SK-N-SH (cell line): ENCODE measurements at regions not wholly inside any gene's neighbourhood (a gene's known extent, or its start where the extent isn't known, plus 50 kb on each side); places are given as distances from the start of the nearest gene placed in this dataset.

ENCODE experiments used
- CTCF ChIA-PET: fragments of 300-600, 350-600 bp; formaldehyde crosslinking; extraction: SDS; loops from one replicate; lab custom pipeline; 2021; lab: Yijun Ruan, JAX
- POLR2A ChIA-PET: fragments of 350-600 bp; sonication (Branson Sonifier 250); formaldehyde crosslinking; extraction: SDS; loops from one replicate; lab custom pipeline; 2020; ENCODE audit warnings: antibody characterized with exemption, inconsistent platforms; lab: Yijun Ruan, JAX
- DNase-seq: peaks from one replicate; pipeline ENCODE4 v3.0.0; 2012
- H2AFZ ChIP-seq: fragments of 200-600 bp; sonication (generic); 2 replicates; pipeline ENCODE4 v1.8.1; 2016; ENCODE audit warnings: antibody characterized with exemption, mild to moderate bottlenecking, low read depth
- H3F3A ChIP-seq: fragments of 200-600 bp; sonication (generic); replicated peaks from 2 replicates; pipeline ENCODE3; 2016; ENCODE audit warnings: antibody characterized with exemption, mild to moderate bottlenecking; ENCODE audit not compliant: insufficient read depth
- H3K27ac ChIP-seq, 2 experiments: fragments of 200-500 bp in 1 of 2; fragments of 200-600 bp in 1 of 2; sonication (Bioruptor generic) in 1 of 2; sonication (generic), shearing (Covaris generic) in 1 of 2; 2 replicates each; pipeline versions ENCODE4 v1.5.1 to v1.6.1; 2014 to 2016; ENCODE audit warnings: low read depth in 2 of 2, inconsistent platforms in 1 of 2, low read length in 1 of 2, mild to moderate bottlenecking in 1 of 2, mixed read lengths in 1 of 2
- H3K27me3 ChIP-seq: fragments of 200-600 bp; sonication (generic), shearing (Covaris generic); 2 replicates; pipeline ENCODE4 v1.6.1; 2016; ENCODE audit warnings: mixed run types; ENCODE audit not compliant: insufficient read depth
- H3K36me3 ChIP-seq, 2 experiments: fragments of 200-500 bp in 1 of 2; fragments of 200-600 bp in 1 of 2; sonication (Bioruptor generic) in 1 of 2; sonication (generic) in 1 of 2; replicated peaks in 1 of 2; 2 replicates each; pipeline versions ENCODE3 to v1.5.1; 2014 to 2016; ENCODE audit warnings: low read length in 1 of 2, mild to moderate bottlenecking in 1 of 2; ENCODE audit not compliant: insufficient read depth in 2 of 2, control insufficient read depth in 1 of 2
- H3K4me1 ChIP-seq, 2 experiments: fragments of 200-500 bp in 1 of 2; fragments of 200-600 bp in 1 of 2; sonication (Bioruptor generic) in 1 of 2; sonication (generic), shearing (Covaris generic) in 1 of 2; 2 replicates each; pipeline versions ENCODE4 v1.5.1 to v1.6.1; 2014 to 2016; ENCODE audit warnings: low read depth in 1 of 2, low read length in 1 of 2, mixed run types in 1 of 2; ENCODE audit not compliant: insufficient read depth in 2 of 2, control insufficient read depth in 1 of 2
- H3K4me2 ChIP-seq: fragments of 200-600 bp; sonication (generic), shearing (Covaris generic); 2 replicates; pipeline ENCODE4 v1.6.1; 2017; ENCODE audit warnings: mixed run types
- H3K4me3 ChIP-seq, 2 experiments: fragments of 200-500 bp in 1 of 2; fragments of 200-600 bp in 1 of 2; sonication (Bioruptor generic) in 1 of 2; sonication (generic), shearing (Covaris generic) in 1 of 2; 2 replicates each; pipeline versions ENCODE4 v1.5.1 to v1.8.1; 2014 to 2016; ENCODE audit warnings: low read depth in 2 of 2, inconsistent platforms in 1 of 2, low read length in 1 of 2, mild to moderate bottlenecking in 1 of 2, mixed read lengths in 1 of 2, moderate library complexity in 1 of 2
- H3K79me2 ChIP-seq: fragments of 200-600 bp; sonication (generic); 2 replicates; pipeline ENCODE4 v1.8.1; 2017; ENCODE audit warnings: mild to moderate bottlenecking; ENCODE audit not compliant: insufficient read depth
- H3K9ac ChIP-seq: fragments of 200-600 bp; sonication (generic); 2 replicates; pipeline ENCODE4 v1.6.1; 2017; ENCODE audit warnings: mixed run types
- H3K9me2 ChIP-seq: fragments of 200-600 bp; sonication (generic); 2 replicates; pipeline ENCODE4 v1.6.1; 2017; ENCODE audit warnings: mixed run types
- H3K9me3 ChIP-seq: fragments of 200-600 bp; sonication (generic); 2 replicates; pipeline ENCODE4 v1.6.1; 2017; ENCODE audit warnings: mixed run types, mild to moderate bottlenecking, moderate library complexity
- H4K20me1 ChIP-seq: fragments of 200-600 bp; sonication (generic); 2 replicates; pipeline ENCODE4 v1.6.1; 2017; ENCODE audit warnings: mild to moderate bottlenecking, mixed run types; ENCODE audit not compliant: insufficient read depth
- RFX5 ChIP-seq: IDR thresholded peaks from 2 replicates; pipeline ENCODE4 v1.6.1; 2012; ENCODE audit warnings: mild to moderate bottlenecking, improper control_type of control experiment, low read length
- SMC3 ChIP-seq: IDR thresholded peaks from 2 replicates; pipeline ENCODE4 v1.6.1; 2012; ENCODE audit warnings: low read depth, low read length, improper control_type of control experiment
- TAF1 ChIP-seq: IDR thresholded peaks from 2 replicates; pipeline ENCODE4 v1.6.1; 2012; ENCODE audit warnings: low read depth, mild to moderate bottlenecking, low read length, moderate library complexity, borderline replicate concordance
- TF ChIP-seq, protein P1 (sequence below): fragments of 150-350 bp; IDR thresholded peaks from 2 replicates; pipeline ENCODE4 v1.6.1; 2016; ENCODE audit warnings: mild to moderate bottlenecking, low read depth, low read length
- TF ChIP-seq, protein P2 (sequence below): IDR thresholded peaks from 2 replicates; pipeline ENCODE4 v1.6.1; 2012; ENCODE audit warnings: mild to moderate bottlenecking, low read depth, low read length, moderate library complexity
- TF ChIP-seq, protein P3 (sequence below): fragments of 200-600 bp; sonication (generic); IDR thresholded peaks from 2 replicates; pipeline ENCODE4 v1.6.1; 2017; ENCODE audit warnings: antibody characterized with exemption, mild to moderate bottlenecking, moderate library complexity
- TF ChIP-seq, protein P4 (sequence below): IDR thresholded peaks from 2 replicates; pipeline ENCODE4 v1.4.0; 2012; ENCODE audit warnings: low read depth, borderline replicate concordance
- TF ChIP-seq, protein P5 (sequence below): IDR thresholded peaks from 2 replicates; pipeline ENCODE4 v1.4.0; 2012; ENCODE audit warnings: low read depth, borderline replicate concordance

DNA sequence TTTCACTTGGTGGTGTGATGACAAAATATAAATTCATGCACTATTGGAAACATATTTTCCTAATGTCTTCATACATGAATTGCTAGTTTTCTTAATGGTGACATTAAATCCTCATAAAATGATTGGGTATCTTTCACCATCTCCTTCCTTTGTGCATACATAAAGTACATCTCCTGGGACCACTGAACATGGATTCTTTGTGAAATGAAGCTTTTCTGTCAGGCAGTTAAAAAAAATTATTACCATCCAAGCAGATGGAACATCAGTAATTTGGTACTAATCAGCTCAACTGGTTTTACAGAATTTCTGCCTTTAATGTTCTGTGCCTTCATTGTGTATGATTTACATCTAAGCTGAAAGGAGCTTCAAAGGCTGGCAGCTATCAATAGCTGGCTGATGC lies 891.7 kb upstream of the SLC10A2 start:
- ChIA-PET POLR2A (no interaction called here), CTCF (interaction anchor here (0.6 kb wide), 1 partner anchor 1493 kb away, joined by 3 read pairs; no protein-coding TSS in a partner anchor)
- Histone ChIP-seq H3K9ac (no peak overlapping the region), H3K4me2 (no peak overlapping the region), H3K4me3 (no peak overlapping the region), H3K27ac (no peak overlapping the region), H2AFZ (no peak overlapping the region), H3K36me3 (no peaks in the 10 kb centered on the region), H3K9me3 (no peaks in the 10 kb centered on the region), H3K79me2 (no peaks in the 10 kb centered on the region), H3K9me2 (no peaks in the 10 kb centered on the region), H3K4me1 (peaks cover 0 to 11% of the 10 kb centered on the region in 2 experiments; a peak in 1 of 4 replicates), H3K27me3 (no peaks in the 10 kb centered on the region), H3F3A (no peaks in the 10 kb centered on the region), H4K20me1 (no peaks in the 10 kb centered on the region)
- no peak for DNase-seq
- TF ChIP-seq, protein P1, sequence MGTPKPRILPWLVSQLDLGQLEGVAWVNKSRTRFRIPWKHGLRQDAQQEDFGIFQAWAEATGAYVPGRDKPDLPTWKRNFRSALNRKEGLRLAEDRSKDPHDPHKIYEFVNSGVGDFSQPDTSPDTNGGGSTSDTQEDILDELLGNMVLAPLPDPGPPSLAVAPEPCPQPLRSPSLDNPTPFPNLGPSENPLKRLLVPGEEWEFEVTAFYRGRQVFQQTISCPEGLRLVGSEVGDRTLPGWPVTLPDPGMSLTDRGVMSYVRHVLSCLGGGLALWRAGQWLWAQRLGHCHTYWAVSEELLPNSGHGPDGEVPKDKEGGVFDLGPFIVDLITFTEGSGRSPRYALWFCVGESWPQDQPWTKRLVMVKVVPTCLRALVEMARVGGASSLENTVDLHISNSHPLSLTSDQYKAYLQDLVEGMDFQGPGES = no peak
- TF ChIP-seq, protein P2, sequence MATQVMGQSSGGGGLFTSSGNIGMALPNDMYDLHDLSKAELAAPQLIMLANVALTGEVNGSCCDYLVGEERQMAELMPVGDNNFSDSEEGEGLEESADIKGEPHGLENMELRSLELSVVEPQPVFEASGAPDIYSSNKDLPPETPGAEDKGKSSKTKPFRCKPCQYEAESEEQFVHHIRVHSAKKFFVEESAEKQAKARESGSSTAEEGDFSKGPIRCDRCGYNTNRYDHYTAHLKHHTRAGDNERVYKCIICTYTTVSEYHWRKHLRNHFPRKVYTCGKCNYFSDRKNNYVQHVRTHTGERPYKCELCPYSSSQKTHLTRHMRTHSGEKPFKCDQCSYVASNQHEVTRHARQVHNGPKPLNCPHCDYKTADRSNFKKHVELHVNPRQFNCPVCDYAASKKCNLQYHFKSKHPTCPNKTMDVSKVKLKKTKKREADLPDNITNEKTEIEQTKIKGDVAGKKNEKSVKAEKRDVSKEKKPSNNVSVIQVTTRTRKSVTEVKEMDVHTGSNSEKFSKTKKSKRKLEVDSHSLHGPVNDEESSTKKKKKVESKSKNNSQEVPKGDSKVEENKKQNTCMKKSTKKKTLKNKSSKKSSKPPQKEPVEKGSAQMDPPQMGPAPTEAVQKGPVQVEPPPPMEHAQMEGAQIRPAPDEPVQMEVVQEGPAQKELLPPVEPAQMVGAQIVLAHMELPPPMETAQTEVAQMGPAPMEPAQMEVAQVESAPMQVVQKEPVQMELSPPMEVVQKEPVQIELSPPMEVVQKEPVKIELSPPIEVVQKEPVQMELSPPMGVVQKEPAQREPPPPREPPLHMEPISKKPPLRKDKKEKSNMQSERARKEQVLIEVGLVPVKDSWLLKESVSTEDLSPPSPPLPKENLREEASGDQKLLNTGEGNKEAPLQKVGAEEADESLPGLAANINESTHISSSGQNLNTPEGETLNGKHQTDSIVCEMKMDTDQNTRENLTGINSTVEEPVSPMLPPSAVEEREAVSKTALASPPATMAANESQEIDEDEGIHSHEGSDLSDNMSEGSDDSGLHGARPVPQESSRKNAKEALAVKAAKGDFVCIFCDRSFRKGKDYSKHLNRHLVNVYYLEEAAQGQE = no peak
- TF ChIP-seq, protein P3, sequence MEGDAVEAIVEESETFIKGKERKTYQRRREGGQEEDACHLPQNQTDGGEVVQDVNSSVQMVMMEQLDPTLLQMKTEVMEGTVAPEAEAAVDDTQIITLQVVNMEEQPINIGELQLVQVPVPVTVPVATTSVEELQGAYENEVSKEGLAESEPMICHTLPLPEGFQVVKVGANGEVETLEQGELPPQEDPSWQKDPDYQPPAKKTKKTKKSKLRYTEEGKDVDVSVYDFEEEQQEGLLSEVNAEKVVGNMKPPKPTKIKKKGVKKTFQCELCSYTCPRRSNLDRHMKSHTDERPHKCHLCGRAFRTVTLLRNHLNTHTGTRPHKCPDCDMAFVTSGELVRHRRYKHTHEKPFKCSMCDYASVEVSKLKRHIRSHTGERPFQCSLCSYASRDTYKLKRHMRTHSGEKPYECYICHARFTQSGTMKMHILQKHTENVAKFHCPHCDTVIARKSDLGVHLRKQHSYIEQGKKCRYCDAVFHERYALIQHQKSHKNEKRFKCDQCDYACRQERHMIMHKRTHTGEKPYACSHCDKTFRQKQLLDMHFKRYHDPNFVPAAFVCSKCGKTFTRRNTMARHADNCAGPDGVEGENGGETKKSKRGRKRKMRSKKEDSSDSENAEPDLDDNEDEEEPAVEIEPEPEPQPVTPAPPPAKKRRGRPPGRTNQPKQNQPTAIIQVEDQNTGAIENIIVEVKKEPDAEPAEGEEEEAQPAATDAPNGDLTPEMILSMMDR = no peak
- TF ChIP-seq SMC3 = no peak
- TF ChIP-seq, protein P4, sequence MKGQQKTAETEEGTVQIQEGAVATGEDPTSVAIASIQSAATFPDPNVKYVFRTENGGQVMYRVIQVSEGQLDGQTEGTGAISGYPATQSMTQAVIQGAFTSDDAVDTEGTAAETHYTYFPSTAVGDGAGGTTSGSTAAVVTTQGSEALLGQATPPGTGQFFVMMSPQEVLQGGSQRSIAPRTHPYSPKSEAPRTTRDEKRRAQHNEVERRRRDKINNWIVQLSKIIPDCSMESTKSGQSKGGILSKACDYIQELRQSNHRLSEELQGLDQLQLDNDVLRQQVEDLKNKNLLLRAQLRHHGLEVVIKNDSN = no peak
- TF ChIP-seq TAF1 = no peak
- no peak for TF ChIP-seq RFX5
- TF ChIP-seq, protein P5, sequence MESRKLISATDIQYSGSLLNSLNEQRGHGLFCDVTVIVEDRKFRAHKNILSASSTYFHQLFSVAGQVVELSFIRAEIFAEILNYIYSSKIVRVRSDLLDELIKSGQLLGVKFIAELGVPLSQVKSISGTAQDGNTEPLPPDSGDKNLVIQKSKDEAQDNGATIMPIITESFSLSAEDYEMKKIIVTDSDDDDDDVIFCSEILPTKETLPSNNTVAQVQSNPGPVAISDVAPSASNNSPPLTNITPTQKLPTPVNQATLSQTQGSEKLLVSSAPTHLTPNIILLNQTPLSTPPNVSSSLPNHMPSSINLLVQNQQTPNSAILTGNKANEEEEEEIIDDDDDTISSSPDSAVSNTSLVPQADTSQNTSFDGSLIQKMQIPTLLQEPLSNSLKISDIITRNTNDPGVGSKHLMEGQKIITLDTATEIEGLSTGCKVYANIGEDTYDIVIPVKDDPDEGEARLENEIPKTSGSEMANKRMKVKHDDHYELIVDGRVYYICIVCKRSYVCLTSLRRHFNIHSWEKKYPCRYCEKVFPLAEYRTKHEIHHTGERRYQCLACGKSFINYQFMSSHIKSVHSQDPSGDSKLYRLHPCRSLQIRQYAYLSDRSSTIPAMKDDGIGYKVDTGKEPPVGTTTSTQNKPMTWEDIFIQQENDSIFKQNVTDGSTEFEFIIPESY = no peak
